ENCODE measurements at regions not wholly inside any gene's neighbourhood (a gene's known extent, or its start where the extent isn't known, plus 50 kb on each side); places are given as distances from the start of the nearest gene placed in this dataset.

- H3K4me1 ChIP-seq (ENCODE audit: insufficient read depth, low read length): no peaks in the 10 kb centered on the region
- H3K4me3 ChIP-seq (ENCODE audit: low read length): no peak overlapping the region
- H3K9me3 ChIP-seq (ENCODE audit: low read depth, low read length): no peaks in the 10 kb centered on the region
- H3K27me3 ChIP-seq (ENCODE audit: insufficient read depth, low read length): no peaks in the 10 kb centered on the region
Measured at GRCh38 chr10:47173929-47174442, 126.0 kb upstream of the GDF10 start.

- H3K27me3 ChIP-seq (ENCODE audit: insufficient read depth, low read length): no peaks in the 10 kb centered on the region
- H3K4me3 ChIP-seq (ENCODE audit: low read length): no peak overlapping the region
- no peaks in the 10 kb centered on the region for H3K9me3 ChIP-seq (ENCODE audit: low read depth, low read length)
- no peaks in the 10 kb centered on the region for H3K4me1 ChIP-seq (ENCODE audit: insufficient read depth, low read length)
Measured at GRCh38 chr10:47175181-47176123, 124.5 kb upstream of the GDF10 start.

- no peak overlapping the region for H3K4me3 ChIP-seq (ENCODE audit: low read length)
Measured at GRCh38 chr10:47176206-47176902, 123.6 kb upstream of the GDF10 start.

GRCh38 chr10:47176903-47177868 is 122.8 kb upstream of the GDF10 start:
- Histone ChIP-seq H3K9me3 (ENCODE audit: low read depth, low read length) (no peaks in the 10 kb centered on the region), H3K4me3 (ENCODE audit: low read length) (no peak overlapping the region), H3K4me1 (ENCODE audit: insufficient read depth, low read length) (no peaks in the 10 kb centered on the region), H3K27me3 (ENCODE audit: insufficient read depth, low read length) (no peaks in the 10 kb centered on the region)

More at GRCh38 chr10:47176206-47176902, 123.6 kb upstream of the GDF10 start:
- no peaks in the 10 kb centered on the region for H3K9me3 ChIP-seq (ENCODE audit: low read depth, low read length)
- H3K27me3 ChIP-seq (ENCODE audit: insufficient read depth, low read length): no peaks in the 10 kb centered on the region
- no peaks in the 10 kb centered on the region for H3K4me1 ChIP-seq (ENCODE audit: insufficient read depth, low read length)

GRCh38 chr10:47178537-47179290 is 121.3 kb upstream of the GDF10 start:
- Histone ChIP-seq H3K4me1 (ENCODE audit: insufficient read depth, low read length) (no peaks in the 10 kb centered on the region), H3K9me3 (ENCODE audit: low read depth, low read length) (no peaks in the 10 kb centered on the region), H3K4me3 (ENCODE audit: low read length) (no peak overlapping the region), H3K27me3 (ENCODE audit: insufficient read depth, low read length) (no peaks in the 10 kb centered on the region)

GRCh38 chr10:47179291-47179647 is 120.7 kb upstream of the GDF10 start:
- Histone ChIP-seq H3K27me3 (ENCODE audit: insufficient read depth, low read length) (no peaks in the 10 kb centered on the region), H3K9me3 (ENCODE audit: low read depth, low read length) (no peaks in the 10 kb centered on the region), H3K4me1 (ENCODE audit: insufficient read depth, low read length) (no peaks in the 10 kb centered on the region), H3K4me3 (ENCODE audit: low read length) (no peak overlapping the region)

- Histone ChIP-seq H3K27me3 (ENCODE audit: insufficient read depth, low read length) (no peaks in the 10 kb centered on the region), H3K4me1 (ENCODE audit: insufficient read depth, low read length) (no peaks in the 10 kb centered on the region), H3K9me3 (ENCODE audit: low read depth, low read length) (no peaks in the 10 kb centered on the region), H3K4me3 (ENCODE audit: low read length) (no peak overlapping the region)
Measured at GRCh38 chr10:47181052-47181849, 118.7 kb upstream of the GDF10 start.

GRCh38 chr10:47182934-47183703 is 116.9 kb upstream of the GDF10 start:
- Histone ChIP-seq H3K27me3 (ENCODE audit: insufficient read depth, low read length) (no peaks in the 10 kb centered on the region), H3K4me3 (ENCODE audit: low read length) (no peak overlapping the region), H3K4me1 (ENCODE audit: insufficient read depth, low read length) (no peaks in the 10 kb centered on the region), H3K9me3 (ENCODE audit: low read depth, low read length) (no peaks in the 10 kb centered on the region)

- H3K4me1 ChIP-seq (ENCODE audit: insufficient read depth, low read length): no peaks in the 10 kb centered on the region
- H3K4me3 ChIP-seq (ENCODE audit: low read length): no peak overlapping the region
- no peaks in the 10 kb centered on the region for H3K27me3 ChIP-seq (ENCODE audit: insufficient read depth, low read length)
- H3K9me3 ChIP-seq (ENCODE audit: low read depth, low read length): no peaks in the 10 kb centered on the region
Measured at GRCh38 chr10:47183704-47184041, 116.3 kb upstream of the GDF10 start.

GRCh38 chr10:47184273-47184672 is 115.7 kb upstream of the GDF10 start:
- H3K4me3 ChIP-seq (ENCODE audit: low read length): no peak overlapping the region

GRCh38 chr10:47184724-47185330 is 115.2 kb upstream of the GDF10 start:
- no peak overlapping the region for H3K4me3 ChIP-seq (ENCODE audit: low read length)
- H3K4me1 ChIP-seq (ENCODE audit: insufficient read depth, low read length): no peaks in the 10 kb centered on the region
- H3K27me3 ChIP-seq (ENCODE audit: insufficient read depth, low read length): no peaks in the 10 kb centered on the region
- no peaks in the 10 kb centered on the region for H3K9me3 ChIP-seq (ENCODE audit: low read depth, low read length)

More at GRCh38 chr10:47184273-47184672, 115.7 kb upstream of the GDF10 start:
- Histone ChIP-seq H3K27me3 (ENCODE audit: insufficient read depth, low read length) (no peaks in the 10 kb centered on the region), H3K4me1 (ENCODE audit: insufficient read depth, low read length) (no peaks in the 10 kb centered on the region), H3K9me3 (ENCODE audit: low read depth, low read length) (no peaks in the 10 kb centered on the region)

- H3K27me3 ChIP-seq (ENCODE audit: insufficient read depth, low read length): no peaks in the 10 kb centered on the region
- H3K4me1 ChIP-seq (ENCODE audit: insufficient read depth, low read length): no peaks in the 10 kb centered on the region
- no peaks in the 10 kb centered on the region for H3K9me3 ChIP-seq (ENCODE audit: low read depth, low read length)
- H3K4me3 ChIP-seq (ENCODE audit: low read length): no peak overlapping the region
Measured at GRCh38 chr10:47186941-47187340, 113.1 kb upstream of the GDF10 start.

GRCh38 chr10:47187592-47187991 is 112.4 kb upstream of the GDF10 start:
- H3K9me3 ChIP-seq (ENCODE audit: low read depth, low read length): no peaks in the 10 kb centered on the region
- H3K4me3 ChIP-seq (ENCODE audit: low read length): no peak overlapping the region
- H3K4me1 ChIP-seq (ENCODE audit: insufficient read depth, low read length): no peaks in the 10 kb centered on the region
- no peaks in the 10 kb centered on the region for H3K27me3 ChIP-seq (ENCODE audit: insufficient read depth, low read length)

Data from mononuclear cell (primary cell).